Testis (tissue), 2 donors: ENCODE measurements at regions not wholly inside any gene's neighbourhood (a gene's known extent, or its start where the extent isn't known, plus 50 kb on each side); places are given as distances from the start of the nearest gene placed in this dataset.

Experiments used
- DNase-seq: peaks from one replicate; pipeline ENCODE4 v3.0.0-alpha.2; 2019
- H3K27ac ChIP-seq, 2 donors: fragments of 200-600 bp; sonication (generic); one replicate each; pipeline ENCODE4 v1.5.1; 2019
- H3K27me3 ChIP-seq: fragments of 200-600 bp; sonication (generic); one replicate; pipeline ENCODE4 v1.5.1; 2019
- H3K36me3 ChIP-seq: fragments of 200-600 bp; sonication (generic); one replicate; pipeline ENCODE4 v1.5.1; 2017; ENCODE audit warnings: low read depth; ENCODE audit errors: missing control alignments
- H3K4me1 ChIP-seq: fragments of 200-600 bp; sonication (generic); one replicate; pipeline ENCODE4 v1.5.1; 2019
- H3K4me3 ChIP-seq, 2 donors: fragments of 200-600 bp; sonication (generic); one replicate each; pipeline ENCODE4 v1.5.1; 2017 to 2019
- H3K9me3 ChIP-seq: fragments of 200-600 bp; sonication (generic); one replicate; pipeline ENCODE4 v1.5.1; 2017
- POLR2A ChIP-seq: fragments of 450-650 bp; IDR thresholded peaks from one replicate; pipeline ENCODE4 v1.6.1; 2017; ENCODE audit warnings: antibody characterized with exemption, mild to moderate bottlenecking, moderate library complexity
- WGBS, 2 donors: methylation state at CpG; one replicate each; pipeline ENCODE4 v1.1.5; 2018; 5-methylcytosine and 5-hydroxymethylcytosine counted together
- intact Hi-C: fragments of 100-400 bp; cut with DNase I; formaldehyde crosslinking; loops from one replicate; pipeline ENCODE4 v1.15.1; 2023; ENCODE audit warnings: low total_unique reads
- TF ChIP-seq, protein P1 (sequence below), 3 experiments: fragments of 450-650 bp in 2 of 3; fragments of 200-600 bp in 1 of 3; sonication (generic) in 1 of 3; IDR thresholded peaks; one replicate each; pipeline ENCODE4 v1.5.1; 2016 to 2019; ENCODE audit warnings: antibody characterized with exemption in 3 of 3, mild to moderate bottlenecking in 2 of 3, moderate library complexity in 1 of 3

DNA sequence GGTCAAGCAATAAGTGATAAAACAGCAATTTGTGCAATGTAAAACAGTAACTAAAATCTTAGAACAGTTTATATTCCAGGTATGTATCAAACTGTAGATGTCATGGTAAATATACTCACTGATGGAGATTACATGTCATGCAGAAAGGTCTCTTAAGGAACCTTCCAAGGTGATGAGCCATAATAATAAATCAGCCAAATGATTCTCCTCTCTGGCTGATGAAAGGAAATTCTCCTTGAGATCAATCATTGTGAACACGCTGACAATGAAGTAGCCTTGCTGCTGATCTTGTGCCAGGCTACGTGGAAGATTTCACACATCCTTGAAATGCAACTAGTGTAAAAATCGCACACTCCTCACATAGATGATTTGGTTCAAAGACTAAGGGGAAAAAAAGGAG, 392.5 kb upstream of the CDH7 start:
- no peak for DNase-seq
- Histone ChIP-seq H3K9me3 (no peaks in the 10 kb centered on the region), H3K4me3 (no peak overlapping the region), H3K36me3 (no peaks in the 10 kb centered on the region), H3K4me1 (no peaks in the 10 kb centered on the region), H3K27me3 (no peaks in the 10 kb centered on the region), H3K27ac (no peak overlapping the region)
- no peak for TF ChIP-seq POLR2A
- TF ChIP-seq, protein P1, sequence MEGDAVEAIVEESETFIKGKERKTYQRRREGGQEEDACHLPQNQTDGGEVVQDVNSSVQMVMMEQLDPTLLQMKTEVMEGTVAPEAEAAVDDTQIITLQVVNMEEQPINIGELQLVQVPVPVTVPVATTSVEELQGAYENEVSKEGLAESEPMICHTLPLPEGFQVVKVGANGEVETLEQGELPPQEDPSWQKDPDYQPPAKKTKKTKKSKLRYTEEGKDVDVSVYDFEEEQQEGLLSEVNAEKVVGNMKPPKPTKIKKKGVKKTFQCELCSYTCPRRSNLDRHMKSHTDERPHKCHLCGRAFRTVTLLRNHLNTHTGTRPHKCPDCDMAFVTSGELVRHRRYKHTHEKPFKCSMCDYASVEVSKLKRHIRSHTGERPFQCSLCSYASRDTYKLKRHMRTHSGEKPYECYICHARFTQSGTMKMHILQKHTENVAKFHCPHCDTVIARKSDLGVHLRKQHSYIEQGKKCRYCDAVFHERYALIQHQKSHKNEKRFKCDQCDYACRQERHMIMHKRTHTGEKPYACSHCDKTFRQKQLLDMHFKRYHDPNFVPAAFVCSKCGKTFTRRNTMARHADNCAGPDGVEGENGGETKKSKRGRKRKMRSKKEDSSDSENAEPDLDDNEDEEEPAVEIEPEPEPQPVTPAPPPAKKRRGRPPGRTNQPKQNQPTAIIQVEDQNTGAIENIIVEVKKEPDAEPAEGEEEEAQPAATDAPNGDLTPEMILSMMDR (IDR thresholded peaks at IDR 0.05) = no peak
- intact Hi-C loops = no loop called here
- 73 to 90% methylated on average over 3 of the region's 3 CpGs for WGBS, 2 donors

DNA sequence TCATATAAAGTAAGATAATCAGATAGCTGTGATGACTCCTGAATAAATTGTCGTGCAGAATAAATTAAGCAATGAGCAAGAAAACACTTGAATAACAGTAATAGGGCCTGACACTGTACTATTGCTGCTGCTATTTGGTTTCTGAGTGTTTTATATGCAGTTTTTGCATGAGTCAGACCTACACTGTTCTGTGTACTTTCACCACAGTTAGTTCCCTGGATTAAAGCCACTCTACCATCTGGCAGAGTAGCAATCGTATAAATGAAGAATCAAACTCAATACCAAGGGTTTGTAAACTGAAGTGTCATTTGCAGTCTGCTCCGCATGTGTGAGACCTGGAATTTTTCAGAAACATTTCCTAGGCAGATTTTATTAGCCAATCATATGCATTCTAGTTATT, 398.6 kb upstream of the CDH7 start:
- no peaks in the 10 kb centered on the region for H3K36me3 ChIP-seq
- no peaks in the 10 kb centered on the region for H3K4me1 ChIP-seq
- no peak overlapping the region for H3K4me3 ChIP-seq
- WGBS, 2 donors = 71 to 75% methylated on average over 3 of the region's 3 CpGs
- intact Hi-C loops = no loop called here
- DNase-seq = no peak
- no peaks in the 10 kb centered on the region for H3K9me3 ChIP-seq
- TF ChIP-seq, protein P1 (IDR thresholded peaks at IDR 0.05) = no peak
- TF ChIP-seq POLR2A = no peak
- no peak overlapping the region for H3K27ac ChIP-seq
- no peaks in the 10 kb centered on the region for H3K27me3 ChIP-seq

DNA sequence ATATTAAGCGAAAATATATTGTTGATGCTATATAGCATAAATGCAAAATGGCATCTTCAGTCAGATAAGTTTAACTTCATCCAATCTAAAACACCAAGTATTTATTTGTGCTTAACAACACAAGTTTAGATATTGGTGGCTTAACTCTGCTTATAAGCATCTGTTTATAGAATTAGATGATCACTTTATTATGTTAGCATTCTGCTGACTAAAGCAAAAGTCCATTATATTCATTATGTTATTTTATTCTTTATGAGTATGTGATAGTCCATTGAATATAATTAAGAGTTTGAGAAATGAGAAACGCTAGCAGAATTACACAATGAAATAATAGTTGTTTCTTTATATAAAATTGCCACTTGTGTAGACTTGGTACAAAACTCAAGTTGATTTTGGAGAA, 401.2 kb upstream of the CDH7 start:
- DNase-seq = no peak
- TF ChIP-seq, protein P1 (IDR thresholded peaks at IDR 0.05) = no peak
- TF ChIP-seq POLR2A = no peak
- no peak overlapping the region for H3K27ac ChIP-seq
- no peaks in the 10 kb centered on the region for H3K4me1 ChIP-seq
- H3K4me3 ChIP-seq = no peak overlapping the region
- H3K27me3 ChIP-seq = no peaks in the 10 kb centered on the region
- WGBS, 2 donors = 79 to 83% methylated on average over 2 of the region's 2 CpGs
- intact Hi-C loops = no loop called here
- H3K36me3 ChIP-seq = no peaks in the 10 kb centered on the region
- H3K9me3 ChIP-seq = no peaks in the 10 kb centered on the region

- TF ChIP-seq, protein P1 (IDR thresholded peaks at IDR 0.05) = no peak
- TF ChIP-seq POLR2A = no peak
Measured at GRCh38 chr18:65347446-65347845, 403.4 kb upstream of the CDH7 start.

DNA sequence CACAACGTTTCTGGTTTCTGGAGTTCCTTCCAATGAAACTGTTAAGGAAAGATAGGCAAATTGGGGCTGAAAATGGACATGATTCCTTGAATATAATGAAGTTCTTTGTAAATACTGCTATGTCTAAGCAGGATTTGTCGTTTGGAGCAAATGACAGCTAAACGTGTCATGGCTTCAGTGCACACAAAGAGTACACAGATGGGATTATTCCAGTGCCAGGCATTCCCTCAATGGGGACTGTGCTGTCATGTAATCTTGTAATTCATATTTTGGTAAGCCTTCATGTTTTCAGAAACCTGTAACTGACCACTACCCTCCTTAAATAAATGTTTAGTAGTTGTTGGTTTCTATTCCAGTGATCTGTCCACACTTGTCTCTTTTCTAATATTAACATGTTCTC, 404.7 kb upstream of the CDH7 start:
- intact Hi-C loops = no loop called here
- TF ChIP-seq, protein P1 (IDR thresholded peaks at IDR 0.05) = no peak
- no peak for TF ChIP-seq POLR2A
- H3K9me3 ChIP-seq = no peaks in the 10 kb centered on the region
- H3K36me3 ChIP-seq = no peaks in the 10 kb centered on the region
- no peak overlapping the region for H3K27ac ChIP-seq
- no peak overlapping the region for H3K4me3 ChIP-seq
- H3K27me3 ChIP-seq = no peaks in the 10 kb centered on the region
- H3K4me1 ChIP-seq = no peaks in the 10 kb centered on the region
- DNase-seq = no peak
- 71 to 84% methylated on average over 3 of the region's 3 CpGs for WGBS, 2 donors

More at GRCh38 chr18:65347446-65347845, 403.4 kb upstream of the CDH7 start:
- DNase-seq = no peak
- H3K9me3 ChIP-seq = no peaks in the 10 kb centered on the region
- H3K4me1 ChIP-seq = no peaks in the 10 kb centered on the region
- intact Hi-C loops = no loop called here
- no peaks in the 10 kb centered on the region for H3K36me3 ChIP-seq
- H3K4me3 ChIP-seq = no peak overlapping the region
- H3K27me3 ChIP-seq = no peaks in the 10 kb centered on the region
- no peak overlapping the region for H3K27ac ChIP-seq
- WGBS, 2 donors = 38 to 53% methylated on average over 6 of the region's 6 CpGs
